Heart left ventricle (tissue), 16 donors: ENCODE measurements at regions not wholly inside any gene's neighbourhood (a gene's known extent, or its start where the extent isn't known, plus 50 kb on each side); places are given as distances from the start of the nearest gene placed in this dataset.

Experiments used
- ATAC-seq, 4 donors: fragments of 200-7000 bp; cut with Tn5 transposase; one replicate each; pipeline ENCODE4 v1.9.1; 2020 to 2022; ENCODE audit warnings: moderate library complexity in 4 of 4, mild to moderate bottlenecking in 3 of 4, moderate number of reproducible peaks in 1 of 4
- DNase-seq, 5 donors: peaks; one replicate each; pipeline ENCODE4 v3.0.0-alpha.2; 2020
- H3K27ac ChIP-seq, 12 donors: fragments of 200-600 bp; sonication (generic) in 4 of 12; one replicate each; pipeline versions ENCODE4 v1.5.0 to v1.8.0; 2016 to 2022; ENCODE audit warnings: mild to moderate bottlenecking in 2 of 12
- H3K27me3 ChIP-seq, 9 donors: fragments of 200-600 bp; sonication (generic) in 2 of 9; one replicate each; pipeline versions ENCODE4 v1.5.1 to v1.8.0; 2016 to 2022; ENCODE audit warnings: mild to moderate bottlenecking in 3 of 9
- H3K36me3 ChIP-seq, 9 donors: fragments of 200-600 bp; sonication (generic) in 2 of 9; one replicate each; pipeline versions ENCODE4 v1.5.0 to v1.8.0; 2018 to 2022; ENCODE audit warnings: mild to moderate bottlenecking in 2 of 9
- H3K4me1 ChIP-seq, 12 donors: fragments of 200-600 bp; sonication (generic) in 4 of 12; one replicate each; pipeline versions ENCODE4 v1.5.0 to v1.8.0; 2016 to 2022; ENCODE audit warnings: mild to moderate bottlenecking in 3 of 12
- H3K4me3 ChIP-seq, 12 donors: fragments of 200-600 bp; sonication (generic) in 4 of 12; one replicate each; pipeline versions ENCODE4 v1.5.0 to v1.8.0; 2017 to 2022; ENCODE audit warnings: mild to moderate bottlenecking in 9 of 12, moderate library complexity in 4 of 12
- H3K9me3 ChIP-seq, 12 donors: fragments of 200-600 bp; sonication (generic) in 4 of 12; one replicate each; pipeline versions ENCODE4 v1.5.0 to v1.8.0; 2016 to 2022; ENCODE audit warnings: mild to moderate bottlenecking in 1 of 12
- CTCF ChIP-seq, 12 donors: fragments of 200-600 bp; sonication (generic) in 4 of 12; IDR thresholded peaks; one replicate each; pipeline versions ENCODE4 v1.5.0 to v1.8.0; 2018 to 2022; ENCODE audit warnings: antibody characterized with exemption in 12 of 12, mild to moderate bottlenecking in 5 of 12
- POLR2A ChIP-seq, 2 donors: fragments of 450-650 bp; IDR thresholded peaks; one replicate each; pipeline ENCODE4 v1.6.1; 2017; ENCODE audit warnings: antibody characterized with exemption in 2 of 2, mild to moderate bottlenecking in 2 of 2, moderate library complexity in 2 of 2
- WGBS, 4 donors: extraction: QIAGEN DNeasy Blood & Tissue Kit in 2 of 4; methylation state at CpG; one replicate each; pipeline versions ENCODE4 v1.1.5 to v1.1.7; 2013 to 2018; 5-methylcytosine and 5-hydroxymethylcytosine counted together
- intact Hi-C, 10 donors: fragments of 100-400 bp; cut with DNase I; formaldehyde crosslinking; loops; one replicate each; pipeline versions ENCODE4 v1.11.1 to v1.14.2; 2022
- donor health status: ischemic (EF 13 %, LVEDD 7.1; RV severe dilation, severe dysfunction).
- donor health status: healthy with polysubstance abuse.
- donor health status: DM: no; HTN: yes; CAD: no.
- donor health status: DM: no; HTN: no; CAD: no.
- donor health status: ischemic (EF 25% LVEDD 6.9; RV normal size, moderate dysfunction).
- donor health status: ischemic (EF 25% LVEDD 5.7; RV mildly dilated, moderate dysfunction).
- donor health status: healthy.
- donor health status: DM: yes; HTN: yes; CAD: no.
- donor health status: ischemic (EF 35%, LVEDD 5.7; RV mildly dilated, moderate dysfunction).
- donor health status: nonischemic (EF 11% LVEDD 7.7; RV severe dilation, severe dysfunction).
- donor health status: DM: yes; HTN: yes; CAD: no.
- donor health status: PGD.
- donor health status: ischemic (EF 29% LVEDD 5.4; RV normal size, mild dysfunction).
- donor health status: nonischemic (EF 23%, LVEDD 6.1; RV moderate dilation, normal function).

GRCh38 chr2:193627927-193628272 lies 1433.2 kb upstream of the TMEFF2 start:
- DNase-seq (no peak), ATAC-seq (no peak)
- Histone ChIP-seq H3K9me3 (peaks cover 0 to 18% (median 3%) of the 10 kb centered on the region in 12 donors), H3K36me3 (no peaks in the 10 kb centered on the region), H3K4me1 (no peaks in the 10 kb centered on the region), H3K4me3 (no peak overlapping the region), H3K27me3 (no peaks in the 10 kb centered on the region), H3K27ac (no peak overlapping the region)
- WGBS, 4 donors: 80 to 87% (median 82%) methylated on average over 1 of the region's 1 CpG
- intact Hi-C loops: no loop called here
- TF ChIP-seq CTCF (IDR thresholded peaks at IDR 0.05) (no peak), POLR2A (IDR thresholded peaks at IDR 0.05) (no peak)

GRCh38 chr2:193627187-193627926 lies 1432.6 kb upstream of the TMEFF2 start:
- Histone ChIP-seq H3K27me3 (no peaks in the 10 kb centered on the region), H3K9me3 (peaks cover 0 to 18% (median 3%) of the 10 kb centered on the region in 12 donors), H3K36me3 (no peaks in the 10 kb centered on the region), H3K27ac (no peak overlapping the region), H3K4me3 (no peak overlapping the region), H3K4me1 (no peaks in the 10 kb centered on the region)
- DNase-seq: no peak
- no peak for ATAC-seq
- intact Hi-C loops: no loop called here
- 49 to 77% (median 61%) methylated on average over 3 of the region's 3 CpGs for WGBS, 4 donors
- TF ChIP-seq POLR2A (IDR thresholded peaks at IDR 0.05) (no peak), CTCF (IDR thresholded peaks at IDR 0.05) (no peak)

DNA sequence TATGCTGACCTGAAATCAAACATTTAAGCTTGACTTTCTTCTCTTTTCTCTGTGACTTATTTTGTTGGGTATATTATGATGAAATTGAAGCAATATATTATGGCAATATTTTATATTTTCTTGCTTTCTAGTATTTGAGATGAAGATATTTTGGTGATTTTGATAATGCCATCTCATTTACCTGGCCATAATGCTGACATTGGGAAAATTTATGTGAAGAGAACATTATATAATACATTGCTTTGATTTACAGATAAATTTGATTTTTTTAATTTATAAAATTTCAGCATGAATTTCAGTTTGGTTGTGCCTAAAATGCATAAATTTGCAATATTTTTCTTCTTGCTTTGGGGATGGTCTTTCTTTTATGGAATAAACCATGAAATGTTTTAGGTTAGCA lies 1413.7 kb upstream of the TMEFF2 start:
- intact Hi-C loops: no loop called here
- Histone ChIP-seq H3K27ac (no peak overlapping the region), H3K27me3 (no peaks in the 10 kb centered on the region), H3K4me3 (no peak overlapping the region), H3K36me3 (no peaks in the 10 kb centered on the region), H3K9me3 (peaks cover 0 to 4% (median 0%) of the 10 kb centered on the region in 12 donors), H3K4me1 (no peaks in the 10 kb centered on the region)
- DNase-seq (no peak), ATAC-seq (no peak)
- TF ChIP-seq POLR2A (IDR thresholded peaks at IDR 0.05) (no peak), CTCF (IDR thresholded peaks at IDR 0.05) (no peak)

GRCh38 chr2:193590831-193591230 lies 1396.1 kb upstream of the TMEFF2 start:
- Histone ChIP-seq H3K9me3 (peaks cover 0 to 19% (median 1%) of the 10 kb centered on the region in 12 donors), H3K27ac (no peak overlapping the region), H3K4me1 (no peaks in the 10 kb centered on the region), H3K36me3 (no peaks in the 10 kb centered on the region), H3K27me3 (no peaks in the 10 kb centered on the region), H3K4me3 (no peak overlapping the region)
- DNase-seq (no peak), ATAC-seq (no peak)
- intact Hi-C loops: no loop called here
- no peak for TF ChIP-seq CTCF (IDR thresholded peaks at IDR 0.05)
- TF ChIP-seq POLR2A (IDR thresholded peaks at IDR 0.05): no peak
- WGBS, 4 donors: 52 to 68% (median 59%) methylated on average over 6 of the region's 6 CpGs
